GM21717 (cell line): ENCODE measurements at regions not wholly inside any gene's neighbourhood (a gene's known extent, or its start where the extent isn't known, plus 50 kb on each side); places are given as distances from the start of the nearest gene placed in this dataset.

Experiments
- ATAC-seq: cut with Tn5 transposase; IDR thresholded peaks from one replicate; pipeline ENCODE4 v1.9.1; 2021; ENCODE audit warnings: mild to moderate bottlenecking, moderate library complexity; ENCODE audit not compliant: unreplicated experiment

DNA sequence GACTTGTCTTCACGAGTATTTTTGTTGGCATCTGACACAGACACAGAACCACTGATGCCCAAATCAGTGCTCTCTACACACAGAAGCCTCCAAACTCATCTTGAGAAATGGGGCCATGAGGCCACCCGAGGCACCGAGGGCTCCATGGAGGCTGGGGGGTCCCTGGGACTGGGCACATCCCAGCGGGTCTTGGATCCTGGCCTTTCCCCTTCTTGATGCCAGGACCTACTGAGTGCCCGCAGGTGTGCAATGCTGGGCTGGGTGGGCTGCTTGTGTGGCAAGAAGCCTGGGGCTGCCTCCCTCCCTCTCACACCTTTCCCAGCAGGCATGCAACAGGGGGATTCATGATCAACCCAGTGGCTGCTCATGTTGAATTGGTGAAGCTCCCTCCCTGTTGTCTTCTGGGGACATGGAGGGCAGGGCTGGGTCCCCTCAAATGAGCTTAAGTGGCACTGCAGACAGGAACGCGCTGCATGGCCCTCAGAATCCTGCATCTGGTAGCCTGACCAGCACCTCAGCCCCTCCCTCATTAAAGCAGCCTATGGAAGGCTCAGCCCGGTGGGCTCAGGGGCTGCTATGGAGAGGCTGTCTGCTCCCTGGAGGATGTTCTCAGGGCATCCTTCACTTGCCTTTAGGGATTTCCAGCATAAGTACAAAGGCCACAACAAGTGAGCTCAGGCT, 63.7 kb upstream of the SIMC1 start:
- no peak for ATAC-seq

- ATAC-seq = no peak
These were observed 62.9 kb upstream of the SIMC1 start for GRCh38 chr5:176175101-176175852.

DNA sequence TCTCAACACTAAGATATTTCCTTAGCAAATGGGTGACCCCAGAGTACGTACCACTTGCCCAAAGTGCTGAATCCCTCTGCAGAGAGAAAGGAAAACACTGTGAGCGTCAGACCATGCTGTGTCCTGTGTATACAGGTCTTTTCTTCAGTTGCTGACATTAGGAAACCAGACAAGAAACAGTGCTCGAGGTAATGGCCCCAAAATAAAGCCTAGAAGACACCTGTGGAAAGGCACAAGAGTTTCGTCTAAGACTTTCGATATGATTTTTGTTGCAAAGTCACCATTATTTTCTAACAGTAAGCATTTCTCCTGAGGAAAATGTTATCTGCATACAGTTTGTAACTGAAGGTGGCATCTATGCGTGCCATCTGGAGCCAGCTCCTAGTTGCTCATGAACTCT, 62.0 kb upstream of the SIMC1 start:
- ATAC-seq = no peak

DNA sequence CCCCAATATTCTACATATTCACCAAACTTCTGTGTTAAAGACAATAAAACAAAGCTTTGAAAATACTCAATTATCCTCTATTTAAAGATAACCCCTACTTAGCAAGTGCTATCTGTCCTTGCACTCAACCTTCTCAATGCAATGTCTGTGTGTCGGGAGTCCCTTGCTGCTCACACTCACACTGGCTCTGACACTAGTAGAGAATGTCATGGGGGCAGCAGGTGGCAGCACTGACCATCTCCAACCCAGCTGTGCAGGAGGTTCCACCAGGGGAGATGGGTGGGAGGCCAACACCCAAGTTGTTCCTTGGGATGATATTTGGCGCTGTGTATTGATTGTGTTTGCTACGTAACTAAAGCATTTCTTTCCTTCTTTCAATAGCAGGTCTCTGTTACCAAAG, 59.4 kb upstream of the SIMC1 start:
- no peak for ATAC-seq

DNA sequence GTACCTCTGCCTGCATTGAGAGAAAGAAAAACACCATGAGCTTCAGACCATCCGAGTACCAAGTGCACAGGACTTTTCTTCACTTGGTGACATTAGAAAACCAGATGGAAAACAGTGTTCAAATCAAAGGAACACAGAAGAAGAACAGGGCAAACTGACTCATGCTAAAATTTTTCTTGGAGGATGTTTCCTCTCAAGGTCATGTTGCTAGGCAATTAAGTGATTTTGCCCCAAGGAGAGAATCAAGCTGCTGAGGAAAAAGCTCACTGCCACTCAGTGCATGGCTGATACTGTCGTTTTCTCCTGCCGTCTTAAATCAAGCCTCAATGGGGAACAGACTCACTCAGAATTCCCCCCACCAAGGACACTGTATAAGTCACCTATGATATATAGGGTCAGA, 57.9 kb upstream of the SIMC1 start:
- ATAC-seq = no peak

DNA sequence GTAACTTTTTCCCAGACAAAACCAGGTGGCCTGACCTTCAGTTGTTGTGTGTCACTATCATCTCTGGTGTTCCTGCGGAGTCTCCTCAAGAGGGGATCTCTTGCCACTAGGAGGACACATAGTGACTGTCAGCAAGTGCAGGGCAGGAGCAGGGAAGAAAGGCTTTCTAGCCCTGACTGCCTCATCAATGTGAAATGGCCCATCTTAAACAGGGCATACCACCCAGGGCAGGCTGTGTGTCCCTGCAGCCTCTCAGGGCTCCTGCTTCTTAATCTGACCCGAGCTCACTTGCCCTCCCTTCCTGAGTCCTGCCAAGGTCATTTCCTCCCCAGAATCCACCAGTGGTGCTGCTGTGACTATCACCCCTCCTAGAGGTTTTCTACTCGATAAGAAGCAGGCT, 57.4 kb upstream of the SIMC1 start:
- no peak for ATAC-seq

DNA sequence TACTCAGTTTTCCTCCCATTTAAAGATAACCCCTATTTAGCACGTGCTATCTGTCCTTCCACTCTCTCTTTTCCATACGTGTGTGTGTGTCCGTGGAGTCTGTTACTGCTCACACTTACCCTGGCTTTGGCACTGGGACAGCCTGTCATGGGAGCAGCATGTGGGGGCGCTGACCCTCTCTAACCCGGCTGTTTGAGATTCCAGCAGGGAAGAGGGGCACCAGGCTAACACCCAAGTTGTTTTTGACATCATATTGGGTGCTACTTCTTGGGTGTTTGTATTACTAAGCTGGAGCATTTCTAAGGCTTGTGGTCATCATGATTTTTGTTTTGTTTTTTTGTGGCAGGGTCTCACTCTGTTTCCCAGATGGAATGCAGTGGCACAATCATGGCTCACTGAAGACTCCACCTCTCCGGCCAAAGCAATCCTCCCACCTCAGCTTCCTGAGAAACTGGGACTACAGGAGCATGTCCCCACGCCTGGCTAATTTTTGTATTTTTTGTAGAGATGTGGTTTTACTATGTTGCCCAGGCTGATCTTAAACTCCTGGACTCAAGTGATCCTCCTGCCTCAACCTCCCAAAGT, 56.9 kb upstream of the SIMC1 start:
- ATAC-seq = no peak

DNA sequence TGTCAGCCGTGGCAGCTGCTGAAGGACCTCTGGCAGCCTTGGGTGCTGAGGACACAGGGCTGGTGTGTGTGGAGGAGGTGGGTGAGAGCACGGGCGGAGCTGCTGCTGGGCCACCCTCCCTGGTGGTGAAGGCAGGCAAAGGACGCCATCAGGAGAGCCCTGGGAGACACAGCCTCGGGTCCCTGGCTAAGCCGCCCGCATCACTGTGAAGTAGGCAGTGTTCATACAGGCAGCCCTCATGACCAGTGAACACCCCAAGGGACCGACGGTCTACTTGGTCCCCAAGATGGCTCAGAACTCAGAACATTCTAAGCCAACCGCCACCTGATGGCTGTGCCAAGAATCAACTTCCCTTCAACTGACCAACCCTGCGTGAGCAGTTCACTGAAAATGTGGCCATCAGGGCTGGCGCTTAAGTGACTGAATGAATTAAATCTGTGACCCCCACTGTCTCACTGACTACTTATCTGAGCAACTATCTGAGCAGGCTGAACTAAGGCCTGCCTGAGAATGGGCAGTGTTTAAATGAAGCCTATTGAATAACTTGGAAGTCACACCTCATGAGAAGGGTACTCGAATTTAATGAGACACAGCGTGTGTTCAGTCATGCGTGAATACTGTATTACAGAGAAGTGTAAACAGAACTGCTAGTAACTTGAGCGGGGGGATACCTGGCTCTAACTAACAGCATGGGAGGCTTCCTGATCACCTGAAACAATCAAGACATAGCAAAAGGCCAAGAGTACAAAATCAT, 54.7 kb upstream of the SIMC1 start:
- no peak for ATAC-seq

DNA sequence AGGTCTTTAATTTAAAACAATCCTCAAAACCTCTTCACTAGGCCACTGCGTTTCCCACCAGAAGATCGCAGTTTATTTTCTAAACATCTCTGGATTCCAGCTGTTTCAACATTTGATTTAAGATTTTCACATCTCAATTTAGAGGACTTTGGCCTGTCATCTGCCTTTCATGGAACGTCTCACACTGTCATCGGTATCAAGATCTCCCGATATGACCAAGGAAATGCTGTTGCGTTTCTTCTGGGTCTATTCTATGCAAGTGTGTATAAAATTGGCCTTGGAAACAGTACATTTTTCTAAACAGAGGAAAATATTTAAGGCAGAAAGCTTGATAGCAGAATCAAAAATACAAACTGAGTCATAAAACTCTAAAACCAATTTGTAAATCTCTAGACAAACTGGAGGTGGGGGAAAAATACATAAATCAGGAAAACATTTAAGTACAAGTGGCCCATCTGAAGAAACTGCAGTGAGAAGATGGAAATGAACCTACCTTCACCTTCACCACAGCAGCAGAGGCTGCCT, 53.6 kb upstream of the SIMC1 start:
- ATAC-seq = no peak

GRCh38 chr5:176185133-176185733, 53.0 kb upstream of the SIMC1 start:
- ATAC-seq = no peak

GRCh38 chr5:176186107-176186506, 52.1 kb upstream of the SIMC1 start:
- ATAC-seq = no peak

- no peak for ATAC-seq
These were observed 50.8 kb upstream of the SIMC1 start for GRCh38 chr5:176187276-176188062.

DNA sequence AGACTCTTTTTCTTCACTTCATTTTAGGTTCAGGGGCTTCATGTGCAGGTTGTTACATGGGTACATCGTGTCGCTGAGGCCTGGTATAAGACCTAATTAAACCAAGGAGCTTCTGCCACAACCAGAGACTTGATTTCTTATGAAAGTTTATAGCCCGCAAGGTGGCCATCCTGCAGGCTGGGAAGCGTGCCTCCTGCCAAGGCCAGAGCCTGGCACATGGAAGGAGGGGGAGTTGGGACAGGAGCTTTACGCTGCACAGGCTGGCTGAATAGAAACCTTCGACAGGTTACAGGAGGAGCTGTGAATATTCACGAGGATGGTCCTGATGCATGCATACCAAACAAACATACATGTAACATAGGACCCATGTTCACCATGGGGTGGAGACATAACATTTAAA, 50.1 kb upstream of the SIMC1 start:
- no peak for ATAC-seq
